ENCODE measurements at regions not wholly inside any gene's neighbourhood (a gene's known extent, or its start where the extent isn't known, plus 50 kb on each side); places are given as distances from the start of the nearest gene placed in this dataset.

DNA sequence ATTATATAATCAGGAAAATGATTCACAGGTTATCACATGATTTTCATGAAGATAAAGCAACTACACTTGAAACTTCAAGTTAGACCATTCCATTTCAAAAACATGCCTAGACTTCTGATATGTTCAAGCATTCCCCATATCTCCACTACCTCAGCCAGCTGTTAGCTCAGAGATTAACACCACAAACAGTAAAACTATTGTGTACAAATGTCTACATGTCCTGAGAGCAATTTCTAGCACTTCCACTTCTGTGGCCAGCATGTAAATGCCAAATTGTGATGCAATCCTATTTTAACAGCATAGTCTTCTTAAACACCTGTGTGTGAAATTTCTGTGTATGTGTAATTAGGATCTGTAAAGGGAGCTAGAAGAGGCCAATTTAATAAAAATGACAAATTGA, 1271.3 kb downstream of the CDY2B start:
- no peak for TF ChIP-seq YY1 (IDR thresholded peaks at IDR 0.05; ENCODE audit: low read depth, low read length)
- TF ChIP-seq GTF2F1 (IDR thresholded peaks at IDR 0.05; ENCODE audit: borderline replicate concordance, low read depth, low read length), result no peak
- no peak for TF ChIP-seq CHD2 (IDR thresholded peaks at IDR 0.05; ENCODE audit: low read length)
- TF ChIP-seq POLR2A (IDR thresholded peaks at IDR 0.05; ENCODE audit: control extremely low read depth in 1 of 2, low read depth in 2 of 2, low read length in 2 of 2), result no peak
- no peak for TF ChIP-seq EZH2 (IDR thresholded peaks at IDR 0.05; ENCODE audit: low read depth, low read length, severe bottlenecking)
- no peak for TF ChIP-seq BRCA1 (IDR thresholded peaks at IDR 0.05; ENCODE audit: low read depth, low read length)
- TF ChIP-seq TEAD4 (IDR thresholded peaks at IDR 0.05; ENCODE audit: low read depth, low read length), result no peak
- TF ChIP-seq, protein P1, sequence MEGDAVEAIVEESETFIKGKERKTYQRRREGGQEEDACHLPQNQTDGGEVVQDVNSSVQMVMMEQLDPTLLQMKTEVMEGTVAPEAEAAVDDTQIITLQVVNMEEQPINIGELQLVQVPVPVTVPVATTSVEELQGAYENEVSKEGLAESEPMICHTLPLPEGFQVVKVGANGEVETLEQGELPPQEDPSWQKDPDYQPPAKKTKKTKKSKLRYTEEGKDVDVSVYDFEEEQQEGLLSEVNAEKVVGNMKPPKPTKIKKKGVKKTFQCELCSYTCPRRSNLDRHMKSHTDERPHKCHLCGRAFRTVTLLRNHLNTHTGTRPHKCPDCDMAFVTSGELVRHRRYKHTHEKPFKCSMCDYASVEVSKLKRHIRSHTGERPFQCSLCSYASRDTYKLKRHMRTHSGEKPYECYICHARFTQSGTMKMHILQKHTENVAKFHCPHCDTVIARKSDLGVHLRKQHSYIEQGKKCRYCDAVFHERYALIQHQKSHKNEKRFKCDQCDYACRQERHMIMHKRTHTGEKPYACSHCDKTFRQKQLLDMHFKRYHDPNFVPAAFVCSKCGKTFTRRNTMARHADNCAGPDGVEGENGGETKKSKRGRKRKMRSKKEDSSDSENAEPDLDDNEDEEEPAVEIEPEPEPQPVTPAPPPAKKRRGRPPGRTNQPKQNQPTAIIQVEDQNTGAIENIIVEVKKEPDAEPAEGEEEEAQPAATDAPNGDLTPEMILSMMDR (IDR thresholded peaks at IDR 0.05; ENCODE audit: control extremely low read depth in 1 of 3, insufficient read depth in 1 of 3, low read depth in 1 of 3, low read length in 3 of 3), result no peak
